ENCODE measurements at regions not wholly inside any gene's neighbourhood (a gene's known extent, or its start where the extent isn't known, plus 50 kb on each side); places are given as distances from the start of the nearest gene placed in this dataset.

- DNase-seq (ENCODE audit: extremely low read depth, low read depth, low spot score), result no peak
Measured at GRCh38 chr15:62625429-62626033, 417.0 kb upstream of the TPM1 start.

GRCh38 chr15:62626903-62627302, 415.6 kb upstream of the TPM1 start:
- no peak for DNase-seq (ENCODE audit: extremely low read depth, low read depth, low spot score)

- no peak for DNase-seq (ENCODE audit: extremely low read depth, low read depth, low spot score)
Measured at GRCh38 chr15:62631076-62631724, 411.3 kb upstream of the TPM1 start.

- DNase-seq (ENCODE audit: extremely low read depth, low read depth, low spot score), result no peak
Measured at GRCh38 chr15:62636823-62637573, 405.5 kb upstream of the TPM1 start.

- no peak for DNase-seq (ENCODE audit: extremely low read depth, low read depth, low spot score)
Measured at GRCh38 chr15:62637574-62637897, 405.0 kb upstream of the TPM1 start.

- no peak for DNase-seq (ENCODE audit: extremely low read depth, low read depth, low spot score)
Measured at GRCh38 chr15:62637950-62638619, 404.5 kb upstream of the TPM1 start.

GRCh38 chr15:62639432-62639831, 403.1 kb upstream of the TPM1 start:
- DNase-seq (ENCODE audit: extremely low read depth, low read depth, low spot score), result no peak

GRCh38 chr15:62639906-62640605, 402.5 kb upstream of the TPM1 start:
- DNase-seq (ENCODE audit: extremely low read depth, low read depth, low spot score), result no peak

GRCh38 chr15:62641825-62642224, 400.7 kb upstream of the TPM1 start:
- no peak for DNase-seq (ENCODE audit: extremely low read depth, low read depth, low spot score)

GRCh38 chr15:62643572-62643971, 399.0 kb upstream of the TPM1 start:
- DNase-seq (ENCODE audit: extremely low read depth, low read depth, low spot score), result no peak

- DNase-seq (ENCODE audit: extremely low read depth, low read depth, low spot score), result no peak
Measured at GRCh38 chr15:62644216-62644888, 398.2 kb upstream of the TPM1 start.

GRCh38 chr15:62644889-62645742, 397.4 kb upstream of the TPM1 start:
- no peak for DNase-seq (ENCODE audit: extremely low read depth, low read depth, low spot score)

GRCh38 chr15:62647202-62647842, 395.2 kb upstream of the TPM1 start:
- no peak for DNase-seq (ENCODE audit: extremely low read depth, low read depth, low spot score)

GRCh38 chr15:62647843-62648505, 394.6 kb upstream of the TPM1 start:
- DNase-seq (ENCODE audit: extremely low read depth, low read depth, low spot score), result no peak

GRCh38 chr15:62648954-62649353, 393.6 kb upstream of the TPM1 start:
- DNase-seq (ENCODE audit: extremely low read depth, low read depth, low spot score), result no peak

- DNase-seq (ENCODE audit: extremely low read depth, low read depth, low spot score), result no peak
Measured at GRCh38 chr15:62649793-62650420, 392.6 kb upstream of the TPM1 start.

- DNase-seq (ENCODE audit: extremely low read depth, low read depth, low spot score), result no peak
Measured at GRCh38 chr15:62653122-62653521, 389.4 kb upstream of the TPM1 start.

- DNase-seq (ENCODE audit: extremely low read depth, low read depth, low spot score), result no peak
Measured at GRCh38 chr15:62656071-62656470, 386.5 kb upstream of the TPM1 start.
